Stomach (tissue), 4 donors: ENCODE measurements at regions not wholly inside any gene's neighbourhood (a gene's known extent, or its start where the extent isn't known, plus 50 kb on each side); places are given as distances from the start of the nearest gene placed in this dataset.

Source experiments
- POLR2A ChIP-seq, 4 donors: fragments of 450-650 bp; IDR thresholded peaks; one replicate each; pipeline ENCODE4 v1.6.1; 2016; ENCODE audit warnings: antibody characterized with exemption in 4 of 4, control low read depth in 2 of 4, mild to moderate bottlenecking in 1 of 4, moderate library complexity in 1 of 4
- POLR2AphosphoS5 ChIP-seq, 3 donors: sonication (generic); formaldehyde crosslinking; IDR thresholded peaks; one replicate each; pipeline ENCODE4 v1.6.1; 2016; ENCODE audit warnings: antibody characterized with exemption in 3 of 3

- TF ChIP-seq POLR2A (IDR thresholded peaks at IDR 0.05), result no peak
- no peak for TF ChIP-seq POLR2AphosphoS5 (IDR thresholded peaks at IDR 0.05)
These were observed 1001.1 kb upstream of the GJE1 start for GRCh38 chr6:141131616-141132015.
